H7 (cell line): ENCODE measurements at regions not wholly inside any gene's neighbourhood (a gene's known extent, or its start where the extent isn't known, plus 50 kb on each side); places are given as distances from the start of the nearest gene placed in this dataset.
"Not testable (repeated sequence)": the region's sequence is repeated elsewhere in the genome, so short reads cannot be mapped to it uniquely, and the experiment has no call there.

ENCODE experiments used
- DNase-seq: peaks from one replicate; pipeline ENCODE4 v3.0.0; 2012
- H3K27me3 ChIP-seq: 2 replicates; pipeline ENCODE4 v1.6.0; 2011; ENCODE audit warnings: mild to moderate bottlenecking, low read length; ENCODE audit not compliant: control insufficient read depth, insufficient read depth
- H3K36me3 ChIP-seq: replicated peaks from 2 replicates; pipeline ENCODE4 v1.5.1; 2011; ENCODE audit warnings: low read length; ENCODE audit not compliant: control insufficient read depth, insufficient read depth
- H3K4me3 ChIP-seq: 2 replicates; pipeline ENCODE4 v1.5.1; 2011; ENCODE audit warnings: low read depth, mild to moderate bottlenecking, control low read depth, low read length, moderate library complexity; ENCODE audit not compliant: insufficient read depth

DNA sequence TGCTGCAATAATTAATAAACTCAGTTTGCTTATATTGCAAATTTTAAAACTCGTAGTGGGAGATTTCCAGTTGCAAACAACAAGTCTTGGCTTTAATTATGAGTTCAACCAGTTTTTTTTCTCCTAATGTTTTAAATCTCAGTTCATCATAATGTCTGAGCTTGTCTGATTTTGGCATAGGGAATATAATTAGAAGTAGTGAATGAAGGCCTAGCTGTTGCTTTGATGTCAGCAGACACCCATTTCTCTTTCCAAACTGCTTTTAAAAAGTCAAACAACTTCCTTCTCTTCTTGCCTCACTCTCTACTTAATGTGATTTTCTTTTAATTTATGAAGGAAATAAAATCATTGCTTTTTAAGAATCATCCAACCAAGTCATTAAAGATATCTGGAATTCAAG, 1462.1 kb downstream of the DPP10 start:
- Histone ChIP-seq H3K27me3 (no peaks in the 10 kb centered on the region), H3K4me3 (no peak overlapping the region), H3K36me3 (no peaks in the 10 kb centered on the region)
- DNase-seq, result no peak

DNA sequence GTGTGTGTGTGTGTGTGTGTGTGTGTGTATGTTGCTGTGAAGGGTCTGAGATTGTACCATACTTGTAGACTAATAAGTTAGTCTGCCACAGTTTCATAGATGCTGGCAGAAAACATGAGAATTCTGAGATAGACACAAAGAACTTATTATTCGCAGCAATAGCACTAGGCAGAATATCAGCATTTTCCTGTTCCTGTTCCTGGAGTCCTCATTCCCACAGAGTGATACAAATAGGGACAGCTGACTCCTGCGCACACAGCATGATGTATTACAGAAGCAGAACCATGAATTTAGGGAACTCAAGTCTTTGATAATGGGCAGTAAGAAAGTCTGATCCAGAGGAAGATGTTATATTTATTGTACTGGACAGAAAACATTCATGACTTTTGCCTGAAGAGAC, 1466.3 kb downstream of the DPP10 start:
- no peaks in the 10 kb centered on the region for H3K27me3 ChIP-seq
- no peak for DNase-seq
- no peak overlapping the region for H3K4me3 ChIP-seq
- no peaks in the 10 kb centered on the region for H3K36me3 ChIP-seq

DNA sequence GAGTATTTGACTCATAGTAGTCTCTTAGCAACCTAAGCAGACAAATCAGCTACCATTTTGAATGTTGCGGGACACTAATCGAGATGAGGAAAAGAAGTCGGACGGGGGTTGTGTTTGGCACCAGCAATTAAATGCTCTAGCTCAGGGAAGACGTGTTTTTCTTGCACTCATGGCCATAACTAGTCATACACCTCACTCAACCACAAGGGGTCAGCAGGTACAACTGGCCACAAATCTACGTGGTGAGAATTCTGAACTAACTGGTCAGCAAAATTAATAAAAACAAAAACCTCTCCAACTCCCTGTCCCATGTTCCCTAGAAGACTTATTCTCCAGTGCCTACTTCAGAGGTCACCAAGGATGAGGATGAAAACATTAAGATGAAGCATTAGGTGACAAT, 1467.8 kb downstream of the DPP10 start:
- H3K36me3 ChIP-seq, result no peaks in the 10 kb centered on the region
- DNase-seq, result peak; percentile 19
- no peaks in the 10 kb centered on the region for H3K27me3 ChIP-seq
- H3K4me3 ChIP-seq, result no peak overlapping the region

DNA sequence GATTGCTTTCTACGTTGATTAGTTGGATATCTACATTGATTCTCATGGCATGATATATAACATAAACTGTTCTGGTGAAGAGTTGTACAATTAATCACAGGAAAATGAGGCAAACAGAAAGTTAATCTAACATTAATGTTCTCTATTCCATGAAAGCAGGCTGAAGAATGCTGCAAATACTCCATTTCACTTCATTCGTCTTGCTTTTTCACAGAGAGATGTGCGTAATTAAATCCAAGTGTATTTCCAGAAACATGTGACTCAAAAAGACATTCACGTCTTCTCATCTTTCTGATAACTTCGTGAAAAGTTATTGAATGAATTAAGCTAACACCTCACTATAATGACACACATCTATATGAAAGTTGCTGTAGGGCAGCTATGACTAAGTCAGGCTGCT, 1471.5 kb downstream of the DPP10 start:
- no peak for DNase-seq
- Histone ChIP-seq H3K36me3 (no peaks in the 10 kb centered on the region), H3K4me3 (no peak overlapping the region), H3K27me3 (no peaks in the 10 kb centered on the region)

DNA sequence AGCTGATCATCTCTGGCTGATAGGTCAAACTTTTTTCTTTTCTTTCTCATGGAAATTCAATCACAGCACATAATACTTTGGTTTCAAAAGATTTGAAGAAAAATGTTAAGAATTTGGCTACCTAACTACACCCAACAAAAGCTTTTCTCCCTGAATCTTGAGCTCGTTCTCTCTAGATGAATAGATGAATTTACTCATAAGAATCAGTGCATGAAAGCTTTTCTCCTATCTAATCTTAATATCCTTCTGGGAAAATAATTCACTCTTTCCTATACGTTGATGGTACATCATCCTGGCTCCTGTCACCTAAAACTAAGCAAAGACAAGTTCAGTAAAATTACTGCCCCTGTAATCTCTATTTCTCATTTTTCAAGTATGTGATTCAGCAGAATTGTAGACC, 1479.1 kb downstream of the DPP10 start:
- no peaks in the 10 kb centered on the region for H3K36me3 ChIP-seq
- H3K4me3 ChIP-seq, result no peak overlapping the region
- H3K27me3 ChIP-seq, result no peaks in the 10 kb centered on the region
- no peak for DNase-seq

DNA sequence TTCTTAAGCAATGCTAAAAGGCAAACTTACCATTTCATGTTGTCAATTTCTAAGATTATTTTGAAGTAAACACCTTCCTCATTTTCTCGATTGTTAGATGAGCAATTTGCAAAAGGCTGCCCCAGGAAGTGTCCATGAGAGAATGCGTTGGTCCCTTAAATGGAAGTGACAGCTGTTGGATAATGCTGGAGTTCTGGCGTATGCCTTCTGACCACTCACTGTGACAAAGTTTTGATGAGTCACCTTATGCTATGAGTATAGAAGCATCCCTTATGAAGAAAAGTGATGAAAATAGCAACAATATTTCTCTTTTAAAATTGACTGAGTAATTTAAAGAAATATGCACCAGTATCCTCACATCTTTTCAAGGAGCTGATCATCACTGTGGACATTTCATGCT, 1497.5 kb downstream of the DPP10 start:
- Histone ChIP-seq H3K27me3 (no peaks in the 10 kb centered on the region), H3K4me3 (no peak overlapping the region), H3K36me3 (no peaks in the 10 kb centered on the region)
- DNase-seq, result no peak

DNA sequence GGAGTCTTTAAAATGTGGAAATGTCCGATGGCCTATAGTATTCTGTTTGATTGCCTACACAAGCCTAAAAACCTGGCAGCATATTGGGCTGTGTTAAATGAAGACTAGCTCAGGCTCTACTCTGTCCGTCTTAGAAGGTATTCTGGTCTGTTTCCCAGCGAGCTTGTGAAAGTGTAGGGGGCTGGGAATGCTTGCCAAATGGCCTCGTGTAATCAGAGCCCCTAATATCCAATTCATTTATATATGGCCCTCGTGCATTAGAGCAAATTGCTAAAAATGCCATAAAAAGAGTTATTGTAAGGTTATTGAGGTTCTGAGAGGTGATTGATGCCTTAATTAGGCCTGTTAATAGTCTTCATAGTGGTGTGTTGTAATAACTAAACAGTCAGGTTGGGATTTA, 1500.4 kb downstream of the DPP10 start:
- no peaks in the 10 kb centered on the region for H3K27me3 ChIP-seq
- H3K4me3 ChIP-seq, result no peak overlapping the region
- no peaks in the 10 kb centered on the region for H3K36me3 ChIP-seq
- DNase-seq, result no peak

DNA sequence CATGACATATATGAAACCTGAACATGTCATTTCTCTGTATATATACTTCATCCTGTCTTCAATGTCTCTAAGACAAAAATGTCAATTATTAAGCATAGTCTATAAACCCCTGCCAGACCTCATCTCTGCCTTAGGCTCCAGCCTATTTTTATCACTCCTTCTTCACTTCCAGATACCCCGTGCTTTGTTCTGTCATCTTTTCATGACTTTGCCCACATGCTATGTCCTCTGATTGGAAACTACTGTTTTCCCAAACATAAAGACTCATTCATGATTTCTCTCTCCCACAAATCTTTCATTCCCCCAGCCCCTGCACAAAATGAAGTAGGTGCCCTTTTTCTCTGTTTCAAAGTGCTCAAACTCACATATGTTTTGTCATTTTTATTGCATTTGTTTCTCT, 1503.9 kb downstream of the DPP10 start:
- no peaks in the 10 kb centered on the region for H3K27me3 ChIP-seq
- no peaks in the 10 kb centered on the region for H3K36me3 ChIP-seq
- no peak overlapping the region for H3K4me3 ChIP-seq
- DNase-seq, result no peak

DNA sequence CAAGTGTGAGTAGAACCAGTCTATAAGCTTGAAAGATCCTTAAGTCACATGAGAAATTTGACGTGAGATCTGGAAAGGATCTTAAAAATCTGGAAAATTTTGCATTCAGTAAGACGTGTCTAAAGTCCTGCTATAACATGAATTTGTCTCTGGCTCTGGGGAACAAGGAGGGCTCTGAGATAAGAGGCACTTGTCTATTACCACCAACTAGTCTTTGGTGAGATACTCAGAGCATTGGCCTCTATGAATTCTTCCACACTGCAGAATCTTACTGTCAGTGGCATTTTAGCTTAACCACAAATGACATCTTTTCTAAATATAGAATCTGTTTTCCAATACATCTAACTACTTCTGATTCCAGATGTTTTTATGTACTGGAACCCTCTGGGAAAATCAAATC, 1504.5 kb downstream of the DPP10 start:
- H3K27me3 ChIP-seq, result no peaks in the 10 kb centered on the region
- DNase-seq, result no peak
- H3K36me3 ChIP-seq, result no peaks in the 10 kb centered on the region
- H3K4me3 ChIP-seq, result no peak overlapping the region

DNA sequence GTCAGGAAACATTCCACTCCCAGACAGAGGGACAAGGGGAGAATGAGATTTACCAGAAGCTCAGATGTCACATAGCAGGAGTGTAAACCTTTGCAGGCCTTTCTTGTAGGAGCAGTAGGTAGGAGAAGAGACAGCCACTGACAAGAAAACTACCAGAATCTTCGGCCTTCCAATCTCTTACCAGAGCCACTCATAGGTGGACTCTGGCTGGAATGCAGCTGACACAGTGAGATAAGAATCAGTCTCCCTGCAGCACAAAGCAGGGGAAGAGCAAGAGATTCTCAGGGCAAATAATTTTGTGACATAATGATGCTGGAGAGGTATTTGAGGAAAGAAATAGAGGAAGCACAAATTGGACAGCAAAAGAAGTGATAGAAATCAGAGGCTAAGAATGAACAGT, 1534.5 kb downstream of the DPP10 start:
- no peak for DNase-seq
- no peaks in the 10 kb centered on the region for H3K27me3 ChIP-seq
- no peaks in the 10 kb centered on the region for H3K36me3 ChIP-seq
- H3K4me3 ChIP-seq, result no peak overlapping the region

DNA sequence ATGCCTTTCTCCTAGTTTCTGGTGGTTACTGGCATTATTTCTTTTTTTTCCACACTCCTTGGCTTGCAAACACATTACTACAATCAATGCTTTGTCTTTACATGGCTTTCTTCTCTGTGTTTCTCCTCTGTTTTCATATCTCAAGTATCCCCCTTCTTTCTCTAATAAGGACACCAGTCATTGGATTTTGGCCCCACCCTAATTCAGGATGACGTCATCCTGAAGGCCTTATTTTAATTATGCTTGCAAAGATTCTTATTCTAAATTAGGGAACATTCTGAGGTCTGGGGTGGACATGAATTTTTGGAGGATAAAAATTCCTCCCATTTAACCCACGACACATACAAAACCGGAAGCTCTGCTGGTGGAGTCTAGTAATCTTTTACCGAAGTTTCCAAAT, 1556.6 kb downstream of the DPP10 start:
- H3K4me3 ChIP-seq, result no peak overlapping the region
- DNase-seq, result no peak
- H3K27me3 ChIP-seq, result no peaks in the 10 kb centered on the region
- no peaks in the 10 kb centered on the region for H3K36me3 ChIP-seq

DNA sequence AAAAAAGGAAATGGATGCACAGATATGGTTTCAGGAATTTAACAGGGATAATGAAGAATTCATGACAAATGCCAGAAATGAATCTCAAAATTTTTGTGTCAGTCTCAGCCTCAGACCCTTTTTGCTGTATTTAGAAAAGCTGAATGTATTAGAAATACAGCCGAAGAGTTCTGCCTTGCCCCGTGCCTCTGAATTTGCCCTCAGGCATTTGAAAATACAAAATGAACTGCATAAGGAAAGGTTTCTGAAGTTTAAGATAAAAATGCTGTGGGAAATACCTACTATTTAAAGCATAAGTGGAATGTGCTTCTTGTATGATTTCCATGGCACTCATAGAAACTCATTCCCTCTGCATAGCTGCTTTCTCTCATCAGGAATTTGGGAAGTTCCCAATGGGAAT, 1580.6 kb downstream of the DPP10 start:
- Histone ChIP-seq H3K4me3 (no peak overlapping the region), H3K27me3 (no peaks in the 10 kb centered on the region), H3K36me3 (no peaks in the 10 kb centered on the region)
- DNase-seq, result no peak

DNA sequence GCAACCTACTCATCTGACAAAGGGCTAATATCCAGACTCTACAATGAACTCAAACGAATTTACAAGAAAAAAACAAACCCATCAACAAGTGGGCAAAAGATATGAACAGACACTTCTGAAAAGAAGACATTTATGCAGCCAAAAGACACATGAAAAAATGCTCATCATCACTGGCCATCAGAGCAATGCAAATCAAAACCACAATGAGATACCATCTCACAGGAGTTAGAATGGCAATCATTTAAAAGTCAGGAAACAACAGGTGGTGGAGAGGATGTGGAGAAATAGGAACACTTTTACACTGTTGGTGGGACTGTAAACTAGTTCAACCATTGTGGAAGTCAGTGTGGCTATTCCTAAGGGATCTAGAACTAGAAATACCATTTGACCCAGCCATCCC, 1596.3 kb downstream of the DPP10 start:
- H3K36me3 ChIP-seq, DNase-seq, H3K4me3 ChIP-seq, H3K27me3 ChIP-seq: not testable (repeated sequence)

DNA sequence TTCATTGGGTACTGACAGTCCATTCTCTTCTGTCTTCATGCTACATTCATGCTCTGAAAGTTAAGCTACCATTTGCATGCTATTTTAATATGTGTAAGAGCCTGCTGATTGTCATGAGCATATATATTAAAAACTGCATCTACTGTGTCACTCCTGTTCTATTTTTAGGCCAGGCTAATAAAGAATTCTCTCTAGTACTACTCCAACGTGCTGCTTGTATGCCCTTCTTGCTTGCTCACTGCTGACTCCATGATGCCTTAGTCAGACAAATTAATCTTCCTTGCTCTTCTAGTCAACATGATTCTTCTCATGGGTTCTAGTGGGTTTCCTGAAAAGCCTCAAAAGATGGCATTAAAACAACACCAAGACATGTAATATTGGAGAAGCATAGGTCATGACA, 1600.1 kb downstream of the DPP10 start:
- Histone ChIP-seq H3K4me3 (no peak overlapping the region), H3K36me3 (no peaks in the 10 kb centered on the region), H3K27me3 (no peaks in the 10 kb centered on the region)
- DNase-seq, result no peak

DNA sequence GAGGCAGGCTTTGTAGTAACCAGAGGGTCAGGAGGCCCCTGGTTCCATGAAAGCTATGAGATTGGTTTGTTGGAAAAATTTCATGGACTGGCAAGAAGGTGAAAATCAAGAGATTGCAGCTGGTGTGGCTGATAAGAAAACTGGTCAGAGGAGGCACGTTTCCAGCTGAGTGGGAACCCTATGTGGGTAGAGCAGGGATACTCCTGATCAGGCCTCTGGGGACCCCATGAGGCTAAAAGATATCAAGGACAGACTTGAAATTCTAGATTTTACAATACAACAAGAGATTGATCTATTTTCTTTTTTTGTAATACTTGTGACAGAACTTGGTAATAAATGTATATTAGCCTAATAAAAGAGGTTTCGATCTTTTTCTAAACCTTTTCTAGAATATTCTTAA, 1615.1 kb downstream of the DPP10 start:
- DNase-seq, result peak; percentile 30
- H3K36me3 ChIP-seq, result no peaks in the 10 kb centered on the region
- H3K27me3 ChIP-seq, result no peaks in the 10 kb centered on the region
- no peak overlapping the region for H3K4me3 ChIP-seq

DNA sequence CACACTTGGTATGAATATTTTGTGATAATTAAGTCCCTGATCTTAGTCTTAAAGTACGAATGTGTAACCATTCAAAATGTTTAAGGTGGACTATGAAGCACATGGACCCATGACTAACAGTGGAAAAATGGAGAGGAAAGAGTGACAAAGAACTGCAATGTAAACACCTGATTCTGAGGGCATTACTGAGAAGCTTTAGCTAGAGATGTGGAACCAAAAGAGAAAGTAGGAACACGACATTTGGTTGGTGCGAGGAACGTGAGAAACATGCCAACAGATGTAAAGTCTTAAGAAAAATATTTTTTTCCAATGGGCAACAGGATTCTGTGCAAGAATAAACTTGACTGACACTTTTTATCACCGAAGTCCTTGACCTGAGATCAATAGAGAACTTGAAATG, 1618.6 kb downstream of the DPP10 start:
- DNase-seq, result no peak
- Histone ChIP-seq H3K4me3 (no peak overlapping the region), H3K36me3 (no peaks in the 10 kb centered on the region), H3K27me3 (no peaks in the 10 kb centered on the region)
